ENCODE measurements at regions not wholly inside any gene's neighbourhood (a gene's known extent, or its start where the extent isn't known, plus 50 kb on each side); places are given as distances from the start of the nearest gene placed in this dataset.

DNA sequence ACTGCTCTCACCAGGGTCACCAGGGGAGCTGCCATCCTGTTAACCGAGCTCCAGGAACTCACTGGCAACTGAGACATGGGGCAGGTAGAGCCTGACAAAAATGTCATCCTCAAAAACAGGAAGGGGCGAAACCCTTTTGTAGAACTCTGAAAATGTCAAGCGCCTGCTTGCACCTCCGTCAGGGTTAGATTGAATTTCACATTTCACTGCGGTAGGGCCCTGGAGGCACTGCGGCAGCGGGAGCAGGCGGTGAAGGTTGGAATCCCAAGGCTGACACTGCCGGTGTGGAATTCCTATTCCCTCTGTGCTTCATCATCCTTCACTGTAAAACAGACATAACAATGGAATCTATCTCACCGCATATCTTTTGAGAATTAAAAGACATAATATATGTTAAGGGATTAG, 142.8 kb upstream of the TMCC3 start:
- no peak for TF ChIP-seq CTCF (conservative IDR thresholded peaks at IDR 0.05; ENCODE audit: low read length)
- no peak overlapping the region for H3K4me3 ChIP-seq (ENCODE audit: low read length)
- no peak for DNase-seq (ENCODE audit: low read depth)

DNA sequence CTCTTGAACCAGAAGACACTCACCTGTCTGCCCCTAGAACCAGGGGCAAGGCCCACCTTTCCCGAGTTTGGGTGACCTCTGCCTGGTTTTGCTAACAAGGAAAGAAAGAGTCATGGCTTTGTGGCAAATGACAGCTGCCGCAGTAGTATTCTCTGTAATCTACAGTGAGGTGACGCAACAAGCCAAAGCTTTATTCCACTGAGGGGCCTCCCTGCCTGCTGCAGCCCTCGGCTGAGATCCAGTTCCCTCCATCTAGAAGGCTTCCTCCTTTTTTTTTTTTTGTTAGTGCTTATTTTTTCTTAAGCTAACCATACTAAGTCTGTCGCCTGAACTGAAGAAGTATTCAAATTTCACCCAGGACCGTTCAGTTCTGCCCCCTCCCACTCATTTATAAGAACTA, 142.3 kb upstream of the TMCC3 start:
- H3K4me3 ChIP-seq (ENCODE audit: low read length) = no peak overlapping the region
- no peak for DNase-seq (ENCODE audit: low read depth)
- TF ChIP-seq CTCF (conservative IDR thresholded peaks at IDR 0.05; ENCODE audit: low read length) = no peak

- DNase-seq (ENCODE audit: low read depth) = no peak
- no peak for TF ChIP-seq CTCF (conservative IDR thresholded peaks at IDR 0.05; ENCODE audit: low read length)
- H3K4me3 ChIP-seq (ENCODE audit: low read length) = no peak overlapping the region
Measured at GRCh38 chr12:94791933-94792332, 141.6 kb upstream of the TMCC3 start.

DNA sequence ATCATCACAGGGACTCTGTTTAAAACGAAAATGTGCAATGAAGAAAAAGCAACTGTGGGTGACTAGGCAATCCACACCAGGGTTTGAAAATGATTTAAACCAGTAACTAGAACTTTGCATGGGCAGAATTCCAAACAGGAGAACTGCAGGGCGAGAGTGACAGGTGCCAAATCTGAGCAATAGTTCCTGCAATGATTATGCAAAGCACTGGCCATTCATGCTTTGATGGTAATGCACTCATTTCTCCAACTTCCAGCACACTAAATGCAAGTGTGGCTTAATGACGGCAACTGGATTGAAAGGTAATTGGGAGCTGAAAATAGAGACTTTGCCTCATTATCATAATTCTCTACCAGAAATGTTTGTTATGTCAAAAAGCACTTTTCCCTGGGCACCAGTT, 140.5 kb upstream of the TMCC3 start:
- no peak overlapping the region for H3K4me3 ChIP-seq (ENCODE audit: low read length)
- no peak for DNase-seq (ENCODE audit: low read depth)
- TF ChIP-seq CTCF (conservative IDR thresholded peaks at IDR 0.05; ENCODE audit: low read length) = no peak

DNA sequence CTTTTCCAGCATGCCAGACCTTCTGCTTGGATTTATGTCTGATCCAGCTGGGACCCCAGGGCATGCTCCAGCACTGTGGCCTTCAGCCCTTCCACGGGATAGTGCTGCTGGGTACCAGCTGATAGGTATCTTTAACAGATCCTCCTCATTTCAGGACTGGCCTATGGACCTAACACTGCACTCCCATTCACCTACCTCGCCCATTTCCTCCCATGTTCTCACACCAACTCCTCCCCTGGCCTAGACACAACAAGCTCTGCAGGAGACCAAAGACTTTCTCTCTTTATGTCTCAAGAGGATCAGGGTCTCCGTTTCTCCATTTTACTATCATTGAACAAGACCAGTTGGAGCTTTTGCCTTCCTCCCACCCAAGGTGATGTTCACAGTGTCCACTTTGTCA, 140.0 kb upstream of the TMCC3 start:
- no peak overlapping the region for H3K4me3 ChIP-seq (ENCODE audit: low read length)
- TF ChIP-seq CTCF (conservative IDR thresholded peaks at IDR 0.05; ENCODE audit: low read length) = no peak
- DNase-seq (ENCODE audit: low read depth) = no peak

DNA sequence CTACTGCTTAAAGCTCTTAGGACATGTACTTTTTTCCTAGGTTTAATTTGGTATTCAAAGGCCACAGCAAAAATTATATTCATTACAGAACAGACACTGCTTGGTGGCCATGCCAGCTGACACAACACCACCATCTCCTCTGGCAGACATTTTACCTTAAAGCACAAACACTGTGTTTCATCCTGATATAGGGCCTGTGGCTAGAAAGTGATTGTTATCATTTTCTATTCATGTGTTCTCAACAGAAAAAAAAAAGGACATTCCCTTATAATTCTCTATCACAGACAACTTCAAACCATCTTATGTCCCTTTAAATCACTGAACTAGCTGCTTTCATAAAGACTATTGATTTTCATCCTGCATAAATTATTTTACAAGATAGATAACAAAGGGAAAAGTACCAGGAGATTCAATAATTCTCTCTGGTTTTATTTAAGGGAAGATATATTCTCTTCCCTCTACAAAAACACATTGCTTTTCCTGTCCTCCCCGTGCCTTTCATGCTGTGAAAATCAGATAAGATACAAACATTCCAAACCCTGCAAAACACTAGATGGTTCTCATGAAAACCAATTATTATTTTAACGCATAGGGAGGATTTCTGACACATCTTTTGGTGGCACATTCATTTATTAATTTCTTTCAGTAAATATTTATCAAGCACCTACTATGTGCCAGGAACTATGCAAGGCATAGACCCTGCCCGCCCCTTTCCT, 139.3 kb upstream of the TMCC3 start:
- no peak for TF ChIP-seq CTCF (conservative IDR thresholded peaks at IDR 0.05; ENCODE audit: low read length)
- DNase-seq (ENCODE audit: low read depth) = no peak
- no peak overlapping the region for H3K4me3 ChIP-seq (ENCODE audit: low read length)

- no peak overlapping the region for H3K4me3 ChIP-seq (ENCODE audit: low read length)
- no peak for DNase-seq (ENCODE audit: low read depth)
Measured at GRCh38 chr12:94788298-94788697, 137.9 kb upstream of the TMCC3 start.

More at GRCh38 chr12:94788298-94788697, 137.9 kb upstream of the TMCC3 start:
- no peak for TF ChIP-seq CTCF (conservative IDR thresholded peaks at IDR 0.05; ENCODE audit: low read length)
